HG03108 (cell line): ENCODE measurements at regions not wholly inside any gene's neighbourhood (a gene's known extent, or its start where the extent isn't known, plus 50 kb on each side); places are given as distances from the start of the nearest gene placed in this dataset.

Experiments used
- ATAC-seq: cut with Tn5 transposase; IDR thresholded peaks from one replicate; pipeline ENCODE4 v1.9.1; 2021; ENCODE audit warnings: moderate library complexity; ENCODE audit not compliant: unreplicated experiment

DNA sequence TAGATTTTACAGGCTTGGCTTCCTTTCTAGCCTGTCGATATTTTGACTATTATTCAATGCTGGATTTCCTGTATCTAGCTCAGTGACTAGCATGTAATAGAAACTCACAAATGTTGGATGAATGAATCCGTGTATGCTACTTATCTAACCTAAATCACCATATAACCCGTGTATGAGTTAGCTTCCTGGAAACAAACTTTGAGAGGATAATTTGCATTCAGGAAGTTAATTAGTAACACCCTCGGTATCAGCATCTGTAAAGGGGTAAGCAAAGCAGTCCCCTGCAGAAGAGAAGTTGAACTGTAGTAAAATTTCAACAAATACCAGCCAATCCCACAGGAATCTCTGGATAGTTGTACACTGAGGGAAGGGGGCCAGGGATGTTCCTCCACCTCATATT is 269.4 kb upstream of the LRATD1 start:
- no peak for ATAC-seq

DNA sequence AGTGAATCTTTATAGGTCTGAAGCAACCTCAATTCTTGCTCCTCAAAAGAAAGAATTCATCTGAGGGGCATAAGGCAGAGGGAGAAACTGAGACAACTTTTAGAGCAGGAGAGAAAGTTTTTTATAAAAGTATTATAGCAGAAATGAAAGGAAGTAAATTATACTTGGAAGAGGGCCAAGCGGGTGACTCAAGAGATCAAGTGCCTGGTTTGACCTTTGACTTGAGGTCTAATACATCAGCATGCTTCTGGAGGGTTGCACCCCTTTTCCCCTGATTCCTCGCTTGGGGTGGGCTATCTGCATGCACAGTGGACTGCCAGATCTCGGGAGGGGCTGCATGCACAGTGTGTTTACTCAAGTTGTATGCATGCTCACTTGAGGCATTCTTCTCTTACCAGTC is 268.5 kb upstream of the LRATD1 start:
- ATAC-seq, result no peak

DNA sequence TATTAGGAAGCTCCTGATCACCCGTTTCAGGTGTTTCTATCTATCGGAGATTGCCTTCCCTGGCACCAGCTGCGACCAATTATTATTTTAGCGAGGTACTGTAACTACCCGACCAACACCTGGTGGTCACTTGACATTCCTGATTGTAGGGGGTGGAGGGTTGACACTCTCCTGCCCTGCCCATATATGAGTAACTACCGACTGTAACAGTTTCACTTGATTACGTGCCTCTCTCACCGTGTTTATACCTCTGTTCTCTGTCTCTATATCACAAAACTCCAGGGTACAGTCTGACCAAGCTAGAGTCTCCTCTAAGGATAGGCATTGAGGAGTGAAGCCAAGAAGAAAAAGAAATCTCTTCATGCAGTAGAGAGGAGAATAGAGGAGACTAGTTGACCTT is 268.0 kb upstream of the LRATD1 start:
- no peak for ATAC-seq

DNA sequence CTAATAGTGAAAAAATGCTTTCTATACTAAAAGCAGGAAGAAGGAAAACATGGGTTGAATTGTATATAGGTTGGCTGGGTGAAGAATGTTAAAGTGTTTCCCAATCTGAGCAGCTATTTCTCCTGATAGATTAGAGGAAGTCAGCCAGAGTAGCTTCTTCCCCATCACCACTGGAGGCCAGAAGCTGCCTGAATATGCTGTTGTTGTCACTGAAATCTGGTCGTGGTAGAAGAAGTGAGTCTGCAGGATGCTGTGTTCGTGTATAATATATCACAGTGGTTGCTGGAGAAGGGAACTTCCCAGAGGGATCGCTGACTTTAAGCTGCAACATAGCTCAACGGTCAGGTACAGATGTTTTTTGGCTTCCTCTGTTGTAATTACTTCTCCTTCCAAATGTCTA is 247.5 kb upstream of the LRATD1 start:
- ATAC-seq, result no peak

DNA sequence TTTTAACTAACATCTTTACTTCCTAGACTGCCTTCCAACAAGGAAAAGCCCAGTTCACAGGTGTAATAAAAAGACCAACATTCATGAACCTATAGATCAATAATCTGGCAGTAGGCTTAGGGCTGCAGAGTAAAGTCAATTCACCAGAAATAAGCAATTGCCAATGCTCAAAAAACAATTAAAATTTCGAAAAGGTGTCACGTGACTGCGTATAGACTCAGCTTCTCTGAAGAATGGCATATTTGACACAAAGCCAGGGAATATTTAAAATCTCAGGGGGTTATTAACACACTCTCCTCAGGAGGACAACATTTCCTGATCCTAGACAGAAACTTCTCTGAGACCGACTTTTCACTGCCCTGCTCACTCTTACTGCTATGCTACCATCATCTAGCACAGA is 245.2 kb upstream of the LRATD1 start:
- ATAC-seq, result no peak

DNA sequence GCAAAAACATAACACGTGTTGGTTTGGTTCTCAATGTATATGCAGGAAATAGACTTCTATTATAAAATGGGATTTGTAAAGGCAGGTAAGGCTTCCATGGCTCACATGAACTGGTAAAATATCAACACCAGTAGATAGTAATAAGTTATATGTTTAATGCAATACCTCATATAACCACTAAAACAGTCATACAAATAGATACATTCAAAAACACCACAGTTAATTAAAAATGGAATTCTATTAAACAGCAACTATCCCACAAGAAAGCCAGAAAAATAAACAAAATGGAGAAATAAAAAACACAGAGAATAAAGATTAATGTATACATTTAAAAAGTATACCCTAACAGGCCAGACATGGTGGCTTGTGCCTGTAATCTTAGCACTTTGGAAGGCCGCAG is 243.8 kb upstream of the LRATD1 start:
- ATAC-seq, result no peak

DNA sequence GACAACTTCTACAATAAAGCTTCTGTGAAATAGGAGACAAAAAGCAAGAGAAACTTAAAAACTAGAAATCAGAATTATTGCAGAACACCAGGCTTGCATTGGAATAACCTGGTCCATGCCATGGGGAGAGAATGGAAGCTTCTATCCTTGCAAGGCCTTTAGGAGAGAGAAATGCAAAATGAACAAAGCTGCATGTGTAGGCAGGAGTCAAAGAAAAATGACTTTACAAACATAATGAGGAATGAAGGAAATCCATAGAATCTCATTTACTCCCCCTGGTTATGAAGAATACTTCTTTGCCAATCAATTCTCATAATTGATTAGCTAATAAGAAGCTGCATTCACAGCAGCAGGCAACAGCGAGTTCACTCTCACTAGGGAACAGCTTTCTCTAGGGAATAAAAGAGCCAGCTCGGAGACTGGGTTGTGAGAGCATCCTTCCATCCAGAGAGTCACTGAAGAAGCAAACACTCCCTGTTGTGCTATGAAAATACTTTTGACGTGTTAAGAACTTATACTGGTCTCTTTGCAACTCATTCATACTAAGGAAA is 235.9 kb upstream of the LRATD1 start:
- ATAC-seq, result no peak

DNA sequence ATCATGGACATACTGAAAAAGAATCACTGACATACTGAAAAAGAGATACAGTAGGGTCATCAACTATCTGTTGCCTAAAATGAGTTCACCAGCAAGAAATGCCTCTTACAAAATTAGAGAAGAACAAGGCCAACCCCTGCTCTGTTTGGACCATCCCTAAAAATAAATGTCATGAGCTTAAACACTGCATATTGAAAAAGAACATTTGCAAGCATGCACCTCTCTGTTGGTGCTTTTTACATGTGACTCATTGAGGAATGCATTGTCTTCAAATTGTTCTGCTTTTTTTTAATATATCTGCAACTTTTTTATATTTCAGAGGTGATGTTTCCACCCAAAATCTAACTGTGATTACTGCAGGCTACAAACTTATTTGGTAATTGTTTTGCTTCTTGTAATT is 233.9 kb upstream of the LRATD1 start:
- no peak for ATAC-seq

DNA sequence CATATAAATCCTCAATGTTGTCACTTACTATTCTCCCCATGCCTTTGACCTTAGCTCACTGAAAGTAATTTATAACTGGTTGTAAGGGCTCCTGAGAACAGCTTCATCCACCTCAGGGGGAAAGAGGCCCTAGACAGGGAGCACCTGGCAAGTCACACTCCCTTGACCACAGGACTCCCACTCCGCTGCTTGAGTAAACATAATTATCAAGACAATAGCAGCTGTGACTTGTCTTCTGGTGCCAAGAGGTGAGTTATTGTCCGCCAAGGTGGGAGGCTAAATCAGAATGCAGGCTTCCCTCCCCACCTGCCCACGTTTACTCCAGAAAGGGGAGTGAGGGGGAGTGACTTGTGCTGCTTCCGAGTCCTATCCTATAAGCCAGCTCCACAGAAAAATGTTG is 230.6 kb upstream of the LRATD1 start:
- no peak for ATAC-seq

DNA sequence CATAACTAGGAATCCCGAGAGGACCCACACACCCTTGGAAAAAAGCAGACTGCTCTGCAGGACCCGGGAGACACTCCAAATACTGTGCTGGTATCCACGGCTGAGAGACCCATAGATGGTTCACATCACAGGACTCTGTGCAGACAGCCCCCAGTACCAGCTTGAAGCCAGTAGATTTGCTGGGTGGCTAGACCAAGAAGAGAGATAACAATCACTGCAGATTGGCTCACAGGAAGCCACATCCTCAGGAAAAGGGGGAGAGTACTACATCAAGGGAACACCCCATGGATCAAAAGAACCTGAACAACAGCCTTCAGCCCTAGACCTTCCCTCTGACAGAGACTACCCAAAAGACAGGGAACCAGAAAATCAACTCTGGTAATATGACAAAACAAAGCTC is 223.8 kb upstream of the LRATD1 start:
- no peak for ATAC-seq

DNA sequence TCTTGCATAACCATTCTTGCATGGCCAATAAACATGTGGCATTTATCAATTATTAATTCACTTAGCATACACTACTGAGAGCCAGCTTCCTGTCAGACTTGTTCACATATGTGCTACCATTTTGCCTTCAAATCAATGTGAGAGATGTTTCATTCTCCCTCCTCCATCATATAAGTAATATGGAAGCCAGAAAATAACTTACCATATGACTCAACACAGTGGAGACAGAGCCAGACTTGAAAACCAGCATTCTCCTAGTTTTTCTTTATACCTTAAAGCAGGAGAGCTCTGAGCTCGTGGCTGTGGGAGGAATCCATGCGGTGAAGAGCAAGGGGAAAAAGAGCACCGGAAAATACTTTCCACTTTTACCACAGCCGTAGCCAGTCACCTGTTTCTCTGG is 215.0 kb upstream of the LRATD1 start:
- no peak for ATAC-seq

DNA sequence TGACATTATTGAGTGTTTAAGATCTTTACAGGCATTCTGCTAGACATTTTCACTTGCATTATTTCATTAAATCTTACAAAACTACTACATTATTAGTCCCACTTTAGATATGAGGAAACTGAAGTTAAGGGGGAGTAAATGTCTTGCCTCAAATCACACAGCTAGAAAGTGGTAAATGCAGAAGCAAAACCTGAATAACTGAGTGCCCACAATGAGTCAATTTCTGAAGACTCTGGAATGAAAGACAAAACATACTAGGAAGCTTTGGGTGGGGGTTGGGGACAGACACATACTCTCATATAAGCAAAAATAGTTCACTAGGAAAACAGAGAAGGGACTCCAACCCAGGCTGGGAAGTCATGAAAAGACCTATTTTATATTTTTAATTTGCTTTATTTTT is 214.4 kb upstream of the LRATD1 start:
- ATAC-seq, result no peak

DNA sequence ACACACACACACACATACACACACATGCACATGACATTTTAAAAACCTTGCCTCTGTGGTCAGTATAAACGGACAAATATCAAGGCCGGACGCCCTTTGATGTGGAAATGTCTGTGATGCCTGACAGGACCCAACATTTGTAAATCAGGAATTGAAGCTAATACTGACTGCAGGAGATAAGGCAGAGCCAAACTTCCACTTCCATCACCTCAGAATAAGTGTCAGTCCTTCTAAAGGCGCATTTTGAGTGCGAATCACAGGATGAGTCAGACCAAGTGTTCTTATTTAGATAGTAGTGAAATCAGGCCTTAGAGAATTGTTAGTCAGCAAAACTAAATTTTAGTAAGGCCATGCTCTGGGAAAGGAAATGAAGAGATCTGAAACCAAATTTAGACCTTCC is 211.7 kb upstream of the LRATD1 start:
- ATAC-seq, result no peak

DNA sequence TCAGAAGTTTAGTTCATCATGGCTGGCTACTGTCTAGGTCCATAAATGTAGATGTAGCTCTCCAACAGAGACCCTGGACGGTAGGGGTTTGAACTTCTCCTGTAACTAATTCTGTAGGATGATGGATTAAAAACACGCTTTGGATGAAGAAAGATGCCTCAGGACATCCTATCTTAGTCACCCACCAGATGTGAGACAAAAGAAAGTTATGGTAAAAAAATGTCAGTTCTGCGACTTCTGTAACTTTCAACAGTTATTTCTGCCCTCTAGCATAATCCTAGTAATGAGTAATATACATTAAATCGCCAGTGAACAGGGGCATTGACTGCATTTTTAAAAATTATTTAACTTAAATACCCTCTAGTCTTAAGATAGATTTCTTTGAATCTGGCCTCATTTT is 210.1 kb upstream of the LRATD1 start:
- ATAC-seq, result no peak

DNA sequence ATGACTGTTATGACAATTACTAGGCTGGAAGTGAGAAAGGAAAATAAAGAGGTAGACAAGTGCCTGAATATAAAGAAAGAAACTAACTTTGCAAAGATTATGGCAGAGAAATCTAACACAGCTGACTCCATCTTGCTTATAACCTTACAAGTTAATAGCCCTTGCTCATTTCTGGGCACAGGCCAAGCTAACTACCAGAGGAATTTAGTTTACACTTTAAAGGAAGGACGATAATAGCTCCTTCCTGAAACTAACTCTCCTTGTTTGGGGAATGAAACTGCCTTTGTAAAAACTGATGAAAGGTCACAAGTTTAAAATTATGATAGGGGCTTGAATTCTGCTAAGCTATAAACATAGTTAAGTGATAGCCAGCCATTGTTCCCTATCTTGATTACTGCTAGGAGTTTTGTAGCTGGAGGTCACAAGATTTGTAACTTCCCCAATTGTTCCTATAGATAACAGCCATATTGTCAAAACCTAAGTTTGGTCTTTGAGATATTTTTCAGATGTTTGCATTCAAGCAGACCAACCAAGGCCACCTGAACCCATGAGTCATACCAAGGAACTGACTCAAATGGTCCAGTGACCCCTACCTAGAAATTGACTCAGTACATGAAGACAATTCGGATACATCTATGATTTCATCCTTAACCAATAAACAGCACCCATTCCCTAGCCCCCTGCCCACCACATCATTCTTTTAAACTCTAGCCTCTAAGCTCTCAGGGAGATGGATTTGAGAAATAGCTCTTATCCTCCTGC is 209.2 kb upstream of the LRATD1 start:
- ATAC-seq, result no peak

DNA sequence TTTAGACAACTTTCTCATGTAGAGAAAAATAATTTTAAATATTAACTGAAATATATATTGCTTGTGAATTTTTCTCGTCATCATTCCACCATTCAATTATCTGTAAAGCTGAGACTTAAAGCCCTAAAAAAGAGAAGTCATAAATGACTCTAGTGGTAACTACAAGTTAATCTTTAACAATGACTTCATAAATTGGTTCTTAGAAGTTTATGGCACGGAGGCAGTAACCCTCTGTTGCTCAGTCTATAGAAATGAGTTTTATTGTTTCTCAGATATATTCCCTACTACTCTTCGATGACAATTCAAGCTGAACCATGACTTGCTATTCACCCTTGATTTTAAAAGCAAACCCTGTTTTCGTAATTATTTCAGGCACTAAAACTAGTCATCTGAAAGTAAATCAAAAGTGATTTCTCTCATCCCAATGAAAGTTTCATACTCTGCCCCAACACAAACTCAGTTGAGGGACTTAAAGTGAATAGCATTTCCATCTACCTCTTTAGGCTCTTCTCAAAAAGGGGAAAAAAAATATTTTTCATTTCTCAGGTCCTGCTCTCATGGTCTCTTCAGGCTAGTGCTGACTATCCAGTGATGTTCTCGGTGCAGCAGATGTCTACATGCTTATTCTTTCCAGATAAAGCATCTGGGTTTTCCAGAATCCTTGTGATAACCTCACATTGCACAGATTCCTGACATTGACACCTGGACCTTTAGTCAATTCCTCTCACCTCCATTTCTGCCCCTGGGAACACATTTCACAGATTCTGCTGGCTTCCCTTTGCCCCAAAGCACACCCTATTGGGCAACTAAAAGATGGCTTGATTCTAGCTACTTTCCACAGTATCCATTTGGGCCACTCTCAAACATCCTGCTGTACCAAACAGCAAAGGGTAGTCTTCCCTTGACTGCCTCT is 207.8 kb upstream of the LRATD1 start:
- no peak for ATAC-seq

DNA sequence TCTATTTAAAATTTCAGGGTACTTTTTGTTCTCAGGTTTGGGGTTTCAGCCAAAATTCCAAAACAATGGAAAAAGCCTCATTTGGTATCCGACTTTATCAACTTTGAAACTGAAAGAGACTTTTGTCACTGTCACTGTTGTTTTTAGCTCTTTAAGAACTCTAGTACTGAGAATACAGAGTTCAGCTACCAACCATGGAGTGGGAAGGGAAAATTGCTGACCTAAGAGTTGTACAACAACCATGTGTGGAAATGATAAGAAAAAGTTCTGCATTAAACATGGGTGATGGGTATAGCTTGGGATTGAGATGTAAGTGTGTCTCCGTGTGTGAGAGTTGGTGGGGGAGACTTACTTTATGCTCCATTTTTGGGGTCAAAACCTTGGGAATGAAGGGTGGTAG is 206.6 kb upstream of the LRATD1 start:
- ATAC-seq, result no peak

DNA sequence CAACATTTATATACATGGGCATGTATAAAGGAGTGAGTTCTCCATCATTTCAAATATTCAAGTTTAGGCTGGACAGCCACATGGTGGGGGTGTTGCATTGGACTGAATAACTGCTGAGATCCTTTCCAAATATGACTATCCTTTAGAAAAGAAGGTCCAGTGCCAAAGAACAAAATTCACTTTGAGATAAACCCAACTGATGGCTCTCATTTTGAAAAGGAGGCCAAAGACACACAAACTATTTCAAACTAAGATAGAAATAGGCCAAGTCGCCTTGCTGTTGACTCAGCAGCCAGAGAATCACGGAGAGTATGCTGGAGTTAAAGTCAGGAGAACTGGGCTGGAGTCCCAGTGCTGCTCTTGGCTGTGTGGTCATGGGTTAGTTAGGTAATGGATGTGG is 204.5 kb upstream of the LRATD1 start:
- ATAC-seq, result no peak

DNA sequence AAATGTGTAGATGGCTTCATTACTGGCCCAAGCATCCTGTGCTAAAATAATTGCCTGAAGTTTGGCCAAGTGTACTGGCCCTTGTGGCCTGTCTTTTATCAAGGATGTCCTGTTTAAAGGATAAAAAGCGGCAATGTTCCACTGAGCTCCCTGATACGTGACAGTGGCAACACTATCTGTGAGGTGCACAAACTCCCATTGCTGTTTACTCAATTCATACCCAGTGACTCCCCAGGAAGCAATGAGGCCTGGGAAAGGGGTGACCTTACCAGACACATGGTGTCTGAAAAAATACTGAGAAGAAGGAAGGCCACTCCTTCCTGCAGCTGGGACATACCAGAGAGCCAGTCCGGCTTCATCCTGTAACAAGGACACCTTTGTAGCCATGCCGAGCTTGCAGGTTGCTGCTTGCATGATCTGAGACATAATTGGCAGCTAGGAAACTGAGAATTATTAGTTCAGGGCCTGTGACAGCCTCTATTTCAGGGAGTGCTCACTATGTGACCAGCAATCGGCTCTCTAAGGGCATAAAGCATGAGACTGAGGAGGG is 198.5 kb upstream of the LRATD1 start:
- ATAC-seq, result no peak

DNA sequence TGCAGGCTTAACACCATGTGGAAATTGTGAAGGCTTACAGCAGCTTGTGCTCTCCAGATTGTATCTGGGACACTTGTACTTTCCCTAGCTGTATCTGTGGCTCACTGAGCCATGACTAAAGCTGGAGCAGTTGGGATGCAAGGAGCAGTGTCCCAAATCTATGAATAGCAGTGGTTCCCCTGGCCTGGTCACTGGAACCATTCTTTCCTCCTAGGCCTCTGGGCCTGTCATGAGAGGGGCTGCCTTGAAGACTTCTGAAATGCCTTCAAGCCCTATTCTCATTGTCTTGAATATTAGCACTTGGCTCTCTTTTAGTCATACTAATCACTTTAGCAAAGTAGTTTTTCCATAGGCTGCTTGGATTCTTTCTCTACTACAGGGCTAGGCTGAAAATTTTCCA is 186.8 kb upstream of the LRATD1 start:
- ATAC-seq, result no peak

DNA sequence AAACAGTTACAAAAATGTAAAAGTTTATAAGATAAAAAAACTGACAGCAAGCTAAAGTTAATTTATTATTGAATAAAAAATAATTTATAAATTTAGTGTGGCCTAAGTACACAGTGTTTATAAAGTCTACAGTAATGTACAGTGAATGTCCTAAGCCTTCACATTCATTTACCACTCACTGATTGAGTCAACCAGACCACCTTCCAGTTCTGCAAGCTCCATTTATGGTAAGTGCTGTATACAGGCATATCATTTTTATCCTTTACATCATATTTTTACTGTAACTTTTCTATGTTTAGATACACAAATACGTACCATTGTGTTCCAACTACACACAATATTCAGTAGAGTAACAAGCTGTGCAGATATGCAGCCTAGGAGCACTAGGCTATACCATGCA is 184.2 kb upstream of the LRATD1 start:
- ATAC-seq, result no peak

DNA sequence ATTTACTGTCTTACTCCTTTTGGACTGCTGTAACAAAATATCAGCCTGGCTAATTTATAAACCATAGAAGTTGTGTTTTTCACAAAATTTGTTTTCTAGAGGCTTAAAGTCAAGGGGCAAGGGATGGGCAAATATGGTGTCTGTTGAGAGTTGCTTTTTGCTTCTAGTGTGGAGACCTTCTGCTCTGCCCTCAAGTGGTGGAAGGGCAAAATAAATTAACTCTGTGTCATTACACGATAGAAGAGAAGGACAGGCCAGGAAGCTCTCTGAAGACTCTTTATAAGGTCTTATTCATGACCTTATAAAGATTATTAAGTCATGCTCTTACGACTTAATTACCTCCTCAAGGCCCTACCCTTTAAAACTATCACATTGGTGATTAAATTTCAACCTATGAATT is 181.2 kb upstream of the LRATD1 start:
- ATAC-seq, result no peak
